PC-9 (cell line): ENCODE measurements at regions not wholly inside any gene's neighbourhood (a gene's known extent, or its start where the extent isn't known, plus 50 kb on each side); places are given as distances from the start of the nearest gene placed in this dataset.

Experiments
- EZH2 ChIP-seq: fragments of 200-600 bp; sonication (generic); IDR thresholded peaks from 2 replicates; pipeline ENCODE4 v1.8.0; 2017; ENCODE audit warnings: antibody characterized with exemption, low read depth
- TF ChIP-seq, protein P1 (sequence below): fragments of 200-600 bp; sonication (generic); conservative IDR thresholded peaks from 2 replicates; pipeline ENCODE4 v1.6.1; 2017; ENCODE audit warnings: mixed run types, antibody characterized with exemption, mild to moderate bottlenecking, moderate library complexity

DNA sequence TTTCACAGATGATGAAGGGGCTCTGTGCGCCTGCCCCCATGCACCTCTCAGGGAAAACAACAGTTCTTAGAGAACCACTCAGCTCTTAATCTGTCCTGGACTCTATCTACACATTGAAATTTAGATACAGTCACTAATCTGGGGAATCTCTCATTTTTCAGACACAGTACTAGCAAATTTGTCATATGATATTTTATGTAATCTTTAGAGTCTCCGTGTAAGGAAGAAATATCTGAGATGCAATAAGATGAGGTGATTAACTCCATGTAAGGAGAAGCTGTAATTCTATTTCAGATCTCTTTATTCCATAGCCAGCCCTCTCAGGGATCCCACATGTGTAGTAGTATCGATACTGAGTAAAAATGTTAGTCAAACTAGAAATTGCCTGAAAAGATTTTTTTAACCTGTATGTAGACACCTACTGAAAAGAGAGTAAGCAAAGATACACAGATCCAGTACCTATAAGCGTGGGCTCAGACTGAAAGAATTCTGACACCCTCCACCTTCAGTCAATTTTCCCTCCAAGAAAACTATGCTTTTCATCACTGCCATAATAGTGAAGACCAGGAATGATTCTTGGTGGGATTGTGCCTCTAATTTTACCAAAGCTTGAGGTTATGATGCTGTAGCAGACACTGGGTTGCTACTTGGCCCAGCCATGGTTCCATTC lies 279.6 kb upstream of the TMEM161B start:
- TF ChIP-seq, protein P1, sequence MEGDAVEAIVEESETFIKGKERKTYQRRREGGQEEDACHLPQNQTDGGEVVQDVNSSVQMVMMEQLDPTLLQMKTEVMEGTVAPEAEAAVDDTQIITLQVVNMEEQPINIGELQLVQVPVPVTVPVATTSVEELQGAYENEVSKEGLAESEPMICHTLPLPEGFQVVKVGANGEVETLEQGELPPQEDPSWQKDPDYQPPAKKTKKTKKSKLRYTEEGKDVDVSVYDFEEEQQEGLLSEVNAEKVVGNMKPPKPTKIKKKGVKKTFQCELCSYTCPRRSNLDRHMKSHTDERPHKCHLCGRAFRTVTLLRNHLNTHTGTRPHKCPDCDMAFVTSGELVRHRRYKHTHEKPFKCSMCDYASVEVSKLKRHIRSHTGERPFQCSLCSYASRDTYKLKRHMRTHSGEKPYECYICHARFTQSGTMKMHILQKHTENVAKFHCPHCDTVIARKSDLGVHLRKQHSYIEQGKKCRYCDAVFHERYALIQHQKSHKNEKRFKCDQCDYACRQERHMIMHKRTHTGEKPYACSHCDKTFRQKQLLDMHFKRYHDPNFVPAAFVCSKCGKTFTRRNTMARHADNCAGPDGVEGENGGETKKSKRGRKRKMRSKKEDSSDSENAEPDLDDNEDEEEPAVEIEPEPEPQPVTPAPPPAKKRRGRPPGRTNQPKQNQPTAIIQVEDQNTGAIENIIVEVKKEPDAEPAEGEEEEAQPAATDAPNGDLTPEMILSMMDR, result no peak
- no peak for TF ChIP-seq EZH2
